SK-N-SH treated with all-trans-retinoic acid at 6 μM for 48 hours (cell line): ENCODE measurements at regions not wholly inside any gene's neighbourhood (a gene's known extent, or its start where the extent isn't known, plus 50 kb on each side); places are given as distances from the start of the nearest gene placed in this dataset.

Source experiments
- ATAC-seq: fragments of 200-7000 bp; cut with Tn5 transposase; 3 replicates; pipeline ENCODE4 v1.9.1; 2020; ENCODE audit warnings: mild to moderate bottlenecking, moderate library complexity
- ARNTL ChIP-seq: fragments of 450-650 bp; formaldehyde crosslinking; IDR thresholded peaks from 2 replicates; pipeline ENCODE4 v1.5.0; 2020; ENCODE audit warnings: low read depth, mild to moderate bottlenecking, moderate library complexity, borderline replicate concordance
- CREB5 ChIP-seq: fragments of 250-450 bp; sonication (Bioruptor Pico); IDR thresholded peaks from 2 replicates; pipeline ENCODE4 v1.5.1; 2020; ENCODE audit warnings: low read depth, mild to moderate bottlenecking, moderate library complexity
- CSRNP3 ChIP-seq: fragments of 250-450 bp; sonication (Bioruptor Pico); IDR thresholded peaks from 2 replicates; pipeline ENCODE4 v1.5.1; 2021; ENCODE audit warnings: mild to moderate bottlenecking, moderate library complexity
- ISL1 ChIP-seq: fragments of 250-450 bp; sonication (Bioruptor Pico); IDR thresholded peaks from 2 replicates; pipeline ENCODE4 v2.1.2; 2022; ENCODE audit warnings: mild to moderate bottlenecking, moderate library complexity
- OSR1 ChIP-seq: fragments of 250-450 bp; sonication (Bioruptor Pico); IDR thresholded peaks from 2 replicates; pipeline ENCODE4 v1.8.0; 2022; ENCODE audit warnings: moderate library complexity, mild to moderate bottlenecking, inconsistent platforms
- POU6F1 ChIP-seq: fragments of 250-450 bp; sonication (Bioruptor Pico); IDR thresholded peaks from 2 replicates; pipeline ENCODE4 v1.8.0; 2021; ENCODE audit warnings: low read depth, mild to moderate bottlenecking, moderate library complexity, borderline replicate concordance
- PPARA ChIP-seq: fragments of 250-450 bp; sonication (Bioruptor Pico); IDR thresholded peaks from 2 replicates; pipeline ENCODE4 v1.5.0; 2020; ENCODE audit warnings: mild to moderate bottlenecking, borderline replicate concordance
- SNAI2 ChIP-seq: fragments of 250-450 bp; sonication (Bioruptor Pico); IDR thresholded peaks from 2 replicates; pipeline ENCODE4 v1.5.0; 2020; ENCODE audit warnings: mild to moderate bottlenecking, moderate library complexity
- TCF4 ChIP-seq: fragments of 250-450 bp; sonication (Bioruptor Pico); IDR thresholded peaks from 2 replicates; pipeline ENCODE4 v1.8.0; 2021; ENCODE audit warnings: mild to moderate bottlenecking, moderate library complexity, borderline replicate concordance
- TOX ChIP-seq: fragments of 250-450 bp; sonication (Bioruptor Pico); IDR thresholded peaks from 2 replicates; pipeline ENCODE4 v1.8.0; 2021; ENCODE audit warnings: mild to moderate bottlenecking, moderate library complexity, borderline replicate concordance
- ZC3H10 ChIP-seq: fragments of 250-450 bp; sonication (Bioruptor Pico); IDR thresholded peaks from 2 replicates; pipeline ENCODE4 v1.5.1; 2021; ENCODE audit warnings: mild to moderate bottlenecking, moderate library complexity
- ZFP30 ChIP-seq: fragments of 450-650 bp; formaldehyde crosslinking; IDR thresholded peaks from 2 replicates; pipeline ENCODE4 v1.5.0; 2022; ENCODE audit warnings: mild to moderate bottlenecking, moderate library complexity
- ZNF70 ChIP-seq: fragments of 450-650 bp; formaldehyde crosslinking; IDR thresholded peaks from 2 replicates; pipeline ENCODE4 v1.5.0; 2020; ENCODE audit warnings: mild to moderate bottlenecking, moderate library complexity
- ZNF8 ChIP-seq: fragments of 450-650 bp; formaldehyde crosslinking; IDR thresholded peaks from 2 replicates; pipeline ENCODE4 v1.5.0; 2020; ENCODE audit warnings: mild to moderate bottlenecking, moderate library complexity
- TF ChIP-seq, protein P1 (sequence below): fragments of 250-450 bp; sonication (Bioruptor Pico); IDR thresholded peaks from 2 replicates; pipeline ENCODE4 v1.8.0; 2020; ENCODE audit warnings: mild to moderate bottlenecking, moderate library complexity, borderline replicate concordance
- TF ChIP-seq, protein P2 (sequence below): fragments of 250-450 bp; sonication (Bioruptor Pico); IDR thresholded peaks from 2 replicates; pipeline ENCODE4 v1.5.0; 2020; ENCODE audit warnings: mild to moderate bottlenecking, moderate library complexity

GRCh38 chr5:58025809-58026208, 434.1 kb downstream of the PLK2 start:
- ATAC-seq = no peak
- no peak for TF ChIP-seq PPARA (CRISPR knock-in tag)
- no peak for TF ChIP-seq SNAI2 (CRISPR knock-in tag)
- TF ChIP-seq ZC3H10 (CRISPR knock-in tag) = no peak
- no peak for TF ChIP-seq ZFP30 (CRISPR knock-in tag)
- no peak for TF ChIP-seq ARNTL (CRISPR knock-in tag)
- TF ChIP-seq TCF4 (CRISPR knock-in tag) = no peak
- TF ChIP-seq, protein P1, sequence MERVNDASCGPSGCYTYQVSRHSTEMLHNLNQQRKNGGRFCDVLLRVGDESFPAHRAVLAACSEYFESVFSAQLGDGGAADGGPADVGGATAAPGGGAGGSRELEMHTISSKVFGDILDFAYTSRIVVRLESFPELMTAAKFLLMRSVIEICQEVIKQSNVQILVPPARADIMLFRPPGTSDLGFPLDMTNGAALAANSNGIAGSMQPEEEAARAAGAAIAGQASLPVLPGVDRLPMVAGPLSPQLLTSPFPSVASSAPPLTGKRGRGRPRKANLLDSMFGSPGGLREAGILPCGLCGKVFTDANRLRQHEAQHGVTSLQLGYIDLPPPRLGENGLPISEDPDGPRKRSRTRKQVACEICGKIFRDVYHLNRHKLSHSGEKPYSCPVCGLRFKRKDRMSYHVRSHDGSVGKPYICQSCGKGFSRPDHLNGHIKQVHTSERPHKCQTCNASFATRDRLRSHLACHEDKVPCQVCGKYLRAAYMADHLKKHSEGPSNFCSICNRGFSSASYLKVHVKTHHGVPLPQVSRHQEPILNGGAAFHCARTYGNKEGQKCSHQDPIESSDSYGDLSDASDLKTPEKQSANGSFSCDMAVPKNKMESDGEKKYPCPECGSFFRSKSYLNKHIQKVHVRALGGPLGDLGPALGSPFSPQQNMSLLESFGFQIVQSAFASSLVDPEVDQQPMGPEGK (CRISPR knock-in tag) = no peak
- TF ChIP-seq, protein P2, sequence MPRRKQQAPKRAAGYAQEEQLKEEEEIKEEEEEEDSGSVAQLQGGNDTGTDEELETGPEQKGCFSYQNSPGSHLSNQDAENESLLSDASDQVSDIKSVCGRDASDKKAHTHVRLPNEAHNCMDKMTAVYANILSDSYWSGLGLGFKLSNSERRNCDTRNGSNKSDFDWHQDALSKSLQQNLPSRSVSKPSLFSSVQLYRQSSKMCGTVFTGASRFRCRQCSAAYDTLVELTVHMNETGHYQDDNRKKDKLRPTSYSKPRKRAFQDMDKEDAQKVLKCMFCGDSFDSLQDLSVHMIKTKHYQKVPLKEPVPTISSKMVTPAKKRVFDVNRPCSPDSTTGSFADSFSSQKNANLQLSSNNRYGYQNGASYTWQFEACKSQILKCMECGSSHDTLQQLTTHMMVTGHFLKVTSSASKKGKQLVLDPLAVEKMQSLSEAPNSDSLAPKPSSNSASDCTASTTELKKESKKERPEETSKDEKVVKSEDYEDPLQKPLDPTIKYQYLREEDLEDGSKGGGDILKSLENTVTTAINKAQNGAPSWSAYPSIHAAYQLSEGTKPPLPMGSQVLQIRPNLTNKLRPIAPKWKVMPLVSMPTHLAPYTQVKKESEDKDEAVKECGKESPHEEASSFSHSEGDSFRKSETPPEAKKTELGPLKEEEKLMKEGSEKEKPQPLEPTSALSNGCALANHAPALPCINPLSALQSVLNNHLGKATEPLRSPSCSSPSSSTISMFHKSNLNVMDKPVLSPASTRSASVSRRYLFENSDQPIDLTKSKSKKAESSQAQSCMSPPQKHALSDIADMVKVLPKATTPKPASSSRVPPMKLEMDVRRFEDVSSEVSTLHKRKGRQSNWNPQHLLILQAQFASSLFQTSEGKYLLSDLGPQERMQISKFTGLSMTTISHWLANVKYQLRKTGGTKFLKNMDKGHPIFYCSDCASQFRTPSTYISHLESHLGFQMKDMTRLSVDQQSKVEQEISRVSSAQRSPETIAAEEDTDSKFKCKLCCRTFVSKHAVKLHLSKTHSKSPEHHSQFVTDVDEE (CRISPR knock-in tag) = no peak
- TF ChIP-seq CSRNP3 (CRISPR knock-in tag) = no peak
- TF ChIP-seq OSR1 (CRISPR knock-in tag) = no peak
- TF ChIP-seq POU6F1 (CRISPR knock-in tag) = no peak
- TF ChIP-seq ISL1 (CRISPR knock-in tag) = no peak
- TF ChIP-seq ZNF70 (CRISPR knock-in tag) = no peak
- no peak for TF ChIP-seq ZNF8
- TF ChIP-seq CREB5 (CRISPR knock-in tag) = no peak
- TF ChIP-seq TOX (CRISPR knock-in tag) = no peak

DNA sequence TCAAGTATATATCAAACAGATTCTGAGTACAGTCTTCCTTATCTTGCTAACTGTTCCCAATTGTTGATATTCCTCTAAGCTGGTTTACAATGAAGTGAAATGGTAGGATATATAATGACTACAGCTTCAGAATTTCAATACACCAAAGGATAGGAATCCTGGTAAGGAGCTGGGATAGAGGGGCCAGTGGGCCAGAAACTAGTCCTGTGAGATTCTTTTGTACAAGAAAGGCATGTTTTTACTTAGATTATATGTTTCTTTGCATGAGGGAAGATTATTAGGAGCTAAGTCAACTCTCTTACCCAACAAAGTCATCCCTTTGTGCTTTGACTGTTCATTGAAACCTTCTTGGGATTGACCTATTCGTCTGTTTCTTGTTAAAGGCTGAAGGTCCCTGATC, 435.7 kb downstream of the PLK2 start:
- ATAC-seq = no peak
- TF ChIP-seq ARNTL (CRISPR knock-in tag) = no peak
- TF ChIP-seq PPARA (CRISPR knock-in tag) = no peak
- no peak for TF ChIP-seq ZFP30 (CRISPR knock-in tag)
- TF ChIP-seq, protein P1 (CRISPR knock-in tag) = no peak
- no peak for TF ChIP-seq TOX (CRISPR knock-in tag)
- no peak for TF ChIP-seq POU6F1 (CRISPR knock-in tag)
- TF ChIP-seq ZC3H10 (CRISPR knock-in tag) = no peak
- TF ChIP-seq ISL1 (CRISPR knock-in tag) = no peak
- TF ChIP-seq, all 23 proteins: peak for 0
